Activated T-cell treated with anti-CD3 and anti-CD28 coated beads, Interleukin-2, amount 50 U/mL, for 1 hour (primary cell): ENCODE measurements at regions not wholly inside any gene's neighbourhood (a gene's known extent, or its start where the extent isn't known, plus 50 kb on each side); places are given as distances from the start of the nearest gene placed in this dataset.
"Not testable (repeated sequence)": the region's sequence is repeated elsewhere in the genome, so short reads cannot be mapped to it uniquely, and the experiment has no call there.

Experiments used
- DNase-seq: peaks from one replicate; pipeline ENCODE4 v3.0.0-alpha.2; 2020

GRCh38 chr3:181521831-181522230, 189.9 kb upstream of the SOX2 start:
- DNase-seq = no peak

DNA sequence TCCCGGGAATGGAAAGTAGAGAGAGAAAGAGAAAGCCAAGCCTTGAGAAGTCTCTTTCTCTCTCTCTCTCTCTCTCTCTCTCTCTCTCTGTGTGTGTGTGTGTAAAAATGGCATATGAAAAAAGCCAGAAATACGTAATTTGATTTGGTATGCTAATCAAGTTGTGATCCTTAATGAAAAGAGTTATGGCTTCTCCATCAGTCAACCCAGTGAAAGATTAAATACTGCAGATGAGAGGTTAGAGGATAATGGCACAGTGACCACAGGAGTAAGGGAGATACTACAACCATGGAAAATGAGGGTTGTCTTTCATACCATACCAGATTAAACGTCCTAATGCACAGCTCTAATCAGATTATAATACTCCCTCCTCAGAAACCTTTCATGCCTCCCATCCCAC, 193.5 kb upstream of the SOX2 start:
- DNase-seq = no peak

GRCh38 chr3:181512787-181513186, 198.9 kb upstream of the SOX2 start:
- DNase-seq = no peak

GRCh38 chr3:181510500-181510899, 201.2 kb upstream of the SOX2 start:
- DNase-seq = no peak

DNA sequence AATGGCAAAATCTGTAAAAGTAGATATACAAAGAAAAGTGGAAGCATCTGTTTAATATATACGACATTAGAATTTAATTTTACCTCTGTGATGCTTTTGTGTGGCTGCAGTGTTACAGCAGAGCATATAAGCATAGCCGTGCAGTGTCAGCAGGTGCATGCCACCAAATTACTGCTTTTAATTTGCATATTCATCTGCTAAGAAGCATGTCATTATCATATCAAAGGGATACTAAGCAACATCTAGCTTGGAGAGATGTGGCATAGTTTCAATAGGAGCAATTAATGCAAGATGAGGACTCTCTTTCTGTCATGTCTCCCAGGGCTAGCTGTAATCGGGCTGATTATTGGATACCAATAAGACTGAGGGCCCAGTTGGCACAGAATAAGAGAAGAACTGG, 214.4 kb upstream of the SOX2 start:
- no peak for DNase-seq

GRCh38 chr3:181493423-181493822, 218.3 kb upstream of the SOX2 start:
- DNase-seq = no peak

GRCh38 chr3:181488536-181488935, 223.2 kb upstream of the SOX2 start:
- no peak for DNase-seq

- DNase-seq = no peak
Measured at GRCh38 chr3:181487236-181487978, 224.3 kb upstream of the SOX2 start.

DNA sequence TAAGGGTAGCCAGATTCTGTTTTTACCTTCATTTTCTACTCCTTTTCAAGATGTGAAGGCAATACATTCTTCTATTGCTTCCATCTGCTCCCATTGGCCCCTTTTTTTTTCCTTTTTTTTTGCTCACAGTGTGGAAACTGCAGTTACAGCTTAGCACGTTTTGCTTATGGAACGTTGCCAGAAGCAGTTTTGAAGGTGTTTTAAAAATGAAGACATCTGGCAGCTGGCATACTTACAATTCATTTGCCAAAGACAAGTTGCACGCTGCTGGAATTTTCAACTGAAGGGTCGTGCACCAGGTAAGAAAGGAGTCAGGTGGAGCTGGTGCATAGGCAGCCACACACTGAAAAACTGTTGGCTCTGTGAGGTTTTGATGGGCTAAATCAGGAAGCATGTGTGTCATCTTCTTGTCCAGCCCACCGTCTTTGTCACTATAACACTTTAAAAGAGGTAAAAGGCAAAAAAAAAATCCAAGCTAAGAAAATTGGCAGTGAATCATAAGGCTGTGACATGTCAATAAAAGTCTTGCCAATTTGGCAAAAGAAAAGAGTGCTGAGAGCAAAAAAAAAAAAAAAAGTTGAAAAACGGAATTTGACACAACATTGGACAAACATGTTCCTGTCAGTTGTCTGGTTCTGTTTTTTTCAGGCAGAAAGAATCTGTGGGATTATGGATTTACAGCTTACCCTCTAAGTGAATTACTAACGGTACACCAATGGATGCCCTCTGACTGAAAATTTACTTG, 225.4 kb upstream of the SOX2 start:
- no peak for DNase-seq

- DNase-seq = no peak
Measured at GRCh38 chr3:181484026-181484425, 227.7 kb upstream of the SOX2 start.

DNA sequence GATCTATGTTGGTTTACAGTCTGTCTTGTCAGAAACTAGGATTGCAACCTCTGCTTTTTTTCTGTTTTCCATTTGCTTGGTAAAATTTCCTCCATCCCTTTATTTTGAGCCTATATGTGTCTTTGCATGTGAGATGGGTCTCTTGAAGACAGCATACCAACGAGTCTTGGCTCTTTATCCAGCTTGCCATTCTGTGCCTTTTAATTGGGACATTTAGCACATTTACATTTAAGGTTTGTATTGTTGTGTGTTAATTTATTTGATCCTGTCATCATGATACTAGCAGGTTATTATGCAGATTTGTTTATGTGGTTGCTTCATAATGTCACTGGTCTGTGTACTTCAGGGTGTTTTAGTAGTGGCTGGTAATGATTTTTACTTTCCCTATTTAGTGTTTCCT, 236.6 kb upstream of the SOX2 start:
- not testable (repeated sequence) for DNase-seq

DNA sequence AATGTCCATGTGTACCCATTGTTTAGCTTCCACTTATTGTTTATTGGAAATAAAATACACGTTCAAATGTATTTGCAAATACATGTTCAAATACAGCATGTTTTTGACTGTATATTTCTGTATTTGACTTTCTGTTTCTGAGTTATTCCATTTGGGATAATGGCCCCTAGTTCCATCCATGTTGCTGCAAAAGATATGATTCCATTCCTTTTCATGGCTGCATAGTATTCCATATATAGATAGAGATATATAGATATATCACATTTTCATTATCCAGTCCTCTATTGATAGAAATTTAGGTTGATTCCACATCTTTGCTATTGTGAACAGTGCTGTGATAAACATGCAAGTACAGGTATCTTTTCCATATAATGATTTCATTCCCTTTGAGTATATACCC, 241.4 kb upstream of the SOX2 start:
- DNase-seq = no peak

- no peak for DNase-seq
Measured at GRCh38 chr3:181464033-181464694, 247.6 kb upstream of the SOX2 start.

DNA sequence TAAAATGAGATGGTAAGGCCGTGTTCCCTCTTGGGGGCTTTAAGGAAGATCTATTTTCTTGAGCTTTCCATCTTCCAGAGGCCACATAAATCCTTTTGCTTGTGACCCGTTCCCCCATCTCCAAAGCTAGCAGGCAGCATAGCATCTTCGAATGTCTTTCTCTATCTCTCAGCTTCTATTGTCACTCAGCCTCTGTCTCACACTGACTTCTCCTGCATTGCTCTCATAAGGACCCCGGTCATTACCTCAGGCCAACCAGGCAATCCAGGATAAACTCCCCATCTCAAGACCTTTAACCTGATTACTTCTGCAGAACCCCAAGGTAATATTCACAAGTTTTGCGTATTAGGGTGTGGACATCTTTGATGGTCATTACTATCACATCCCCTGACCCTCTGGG, 250.3 kb upstream of the SOX2 start:
- DNase-seq = no peak

GRCh38 chr3:181459516-181459915, 252.2 kb upstream of the SOX2 start:
- DNase-seq = no peak

GRCh38 chr3:181458857-181459256, 252.9 kb upstream of the SOX2 start:
- no peak for DNase-seq

DNA sequence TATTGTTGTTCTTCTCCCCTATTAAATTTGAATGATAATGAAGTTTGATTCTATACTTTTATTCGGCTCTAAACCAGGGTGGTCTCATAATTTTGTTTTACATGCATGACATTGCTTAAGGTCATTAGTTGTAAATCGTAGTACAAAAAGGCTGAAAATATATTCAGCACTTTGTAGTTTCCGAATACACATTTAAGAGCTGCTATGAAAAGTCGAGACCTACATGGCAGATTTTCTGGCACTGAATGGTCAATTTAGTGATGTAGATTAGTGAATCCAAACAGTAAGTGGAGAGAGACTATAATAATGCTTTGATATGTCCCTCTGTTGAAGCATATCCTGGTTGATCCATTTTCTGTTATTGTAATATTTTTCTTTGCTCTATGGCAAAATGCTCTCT, 254.0 kb upstream of the SOX2 start:
- DNase-seq = no peak

DNA sequence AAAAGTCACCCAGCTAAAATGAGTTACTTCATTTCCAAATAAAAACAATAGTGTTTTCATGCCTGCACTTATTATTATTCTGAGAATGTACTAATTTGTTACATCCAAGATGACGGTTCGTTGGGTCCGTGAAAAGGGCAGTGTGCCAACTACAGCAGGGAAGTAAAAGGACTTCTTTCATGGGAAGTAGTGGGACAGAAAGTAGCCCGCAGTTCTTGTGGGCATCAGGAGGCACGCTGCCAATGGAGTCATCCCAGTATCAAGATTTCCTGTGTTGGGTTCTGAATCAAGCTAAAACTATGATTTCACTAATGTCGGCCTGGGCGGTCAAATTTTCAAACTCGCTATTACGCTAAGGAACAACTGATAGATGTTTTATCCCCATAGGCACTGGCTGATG, 254.5 kb upstream of the SOX2 start:
- no peak for DNase-seq

GRCh38 chr3:181455276-181455675, 256.4 kb upstream of the SOX2 start:
- DNase-seq = no peak

- DNase-seq = no peak
Measured at GRCh38 chr3:181454451-181455027, 257.2 kb upstream of the SOX2 start.

DNA sequence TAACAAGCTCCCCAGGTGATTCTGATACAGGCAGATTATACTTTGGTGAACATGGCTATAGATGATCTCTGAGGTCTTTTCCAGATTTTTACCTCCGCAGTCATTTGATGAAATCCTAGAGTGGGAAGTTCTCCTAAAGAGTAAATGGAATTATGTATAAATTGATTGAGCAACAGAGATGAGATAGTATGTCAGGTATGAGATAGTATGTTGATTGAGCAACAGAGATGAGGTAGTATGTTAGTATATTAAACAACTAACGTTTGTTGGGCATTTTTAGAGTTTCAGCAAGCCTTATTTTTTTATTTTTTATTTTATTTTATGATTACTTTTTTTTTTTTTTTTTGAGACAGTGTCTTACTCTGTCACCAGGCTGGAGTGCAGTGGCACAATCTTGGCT, 265.0 kb upstream of the SOX2 start:
- DNase-seq = no peak

GRCh38 chr3:181442066-181442465, 269.7 kb upstream of the SOX2 start:
- no peak for DNase-seq

GRCh38 chr3:181432992-181433391, 278.7 kb upstream of the SOX2 start:
- no peak for DNase-seq

GRCh38 chr3:181431748-181432147, 280.0 kb upstream of the SOX2 start:
- DNase-seq = no peak
